ENCODE measurements at regions not wholly inside any gene's neighbourhood (a gene's known extent, or its start where the extent isn't known, plus 50 kb on each side); places are given as distances from the start of the nearest gene placed in this dataset.

DNA sequence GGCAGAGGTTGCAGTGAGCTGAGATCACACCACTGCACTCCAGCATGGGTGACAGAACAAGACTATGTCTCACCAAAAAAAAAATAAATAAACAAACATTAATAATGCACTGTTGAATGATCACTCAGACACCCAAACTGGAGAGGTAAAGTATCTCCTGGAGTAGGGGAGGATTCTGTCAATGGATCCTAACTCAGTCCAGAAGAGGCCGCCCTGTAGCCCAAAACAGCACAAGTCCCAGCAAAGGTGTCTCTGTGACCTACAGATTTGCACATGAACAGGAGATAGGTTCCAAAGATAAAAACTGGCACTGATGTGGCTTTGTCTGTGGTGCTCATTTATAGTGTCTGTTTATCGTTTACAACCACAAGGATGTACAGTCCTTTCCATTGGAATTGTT lies 352.9 kb upstream of the USP9Y start:
- in situ Hi-C loops (cut with MboI; ENCODE audit: low pct_ligation_motif_present in 1 of 4, low pct_unique_long_range_greater_than_20kb in 1 of 4, low sequenced_read_pairs in 3 of 4): no loop called here
- H3K9me3 ChIP-seq: no peaks in the 10 kb centered on the region
- TF ChIP-seq EP300 (IDR thresholded peaks at IDR 0.05; ENCODE audit: low read depth): no peak
- TF ChIP-seq POLR2AphosphoS5 (IDR thresholded peaks at IDR 0.05): no peak
- TF ChIP-seq, protein P1, sequence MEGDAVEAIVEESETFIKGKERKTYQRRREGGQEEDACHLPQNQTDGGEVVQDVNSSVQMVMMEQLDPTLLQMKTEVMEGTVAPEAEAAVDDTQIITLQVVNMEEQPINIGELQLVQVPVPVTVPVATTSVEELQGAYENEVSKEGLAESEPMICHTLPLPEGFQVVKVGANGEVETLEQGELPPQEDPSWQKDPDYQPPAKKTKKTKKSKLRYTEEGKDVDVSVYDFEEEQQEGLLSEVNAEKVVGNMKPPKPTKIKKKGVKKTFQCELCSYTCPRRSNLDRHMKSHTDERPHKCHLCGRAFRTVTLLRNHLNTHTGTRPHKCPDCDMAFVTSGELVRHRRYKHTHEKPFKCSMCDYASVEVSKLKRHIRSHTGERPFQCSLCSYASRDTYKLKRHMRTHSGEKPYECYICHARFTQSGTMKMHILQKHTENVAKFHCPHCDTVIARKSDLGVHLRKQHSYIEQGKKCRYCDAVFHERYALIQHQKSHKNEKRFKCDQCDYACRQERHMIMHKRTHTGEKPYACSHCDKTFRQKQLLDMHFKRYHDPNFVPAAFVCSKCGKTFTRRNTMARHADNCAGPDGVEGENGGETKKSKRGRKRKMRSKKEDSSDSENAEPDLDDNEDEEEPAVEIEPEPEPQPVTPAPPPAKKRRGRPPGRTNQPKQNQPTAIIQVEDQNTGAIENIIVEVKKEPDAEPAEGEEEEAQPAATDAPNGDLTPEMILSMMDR (IDR thresholded peaks at IDR 0.05): no peak
- no peak for TF ChIP-seq POLR2A (IDR thresholded peaks at IDR 0.05)
- WGBS, 2 donors (ENCODE audit: low coverage in 1 of 2): no CpG with 5 or more reads among the region's 2 CpGs
- no peak for DNase-seq
- H3K27ac ChIP-seq: no peak overlapping the region
- H3K4me1 ChIP-seq: no peaks in the 10 kb centered on the region
- no peaks in the 10 kb centered on the region for H3K27me3 ChIP-seq
- no peaks in the 10 kb centered on the region for H3K36me3 ChIP-seq
- intact Hi-C loops (cut with DNase I; ENCODE audit: low total_unique reads): no loop called here
- no peak overlapping the region for H3K4me3 ChIP-seq

DNA sequence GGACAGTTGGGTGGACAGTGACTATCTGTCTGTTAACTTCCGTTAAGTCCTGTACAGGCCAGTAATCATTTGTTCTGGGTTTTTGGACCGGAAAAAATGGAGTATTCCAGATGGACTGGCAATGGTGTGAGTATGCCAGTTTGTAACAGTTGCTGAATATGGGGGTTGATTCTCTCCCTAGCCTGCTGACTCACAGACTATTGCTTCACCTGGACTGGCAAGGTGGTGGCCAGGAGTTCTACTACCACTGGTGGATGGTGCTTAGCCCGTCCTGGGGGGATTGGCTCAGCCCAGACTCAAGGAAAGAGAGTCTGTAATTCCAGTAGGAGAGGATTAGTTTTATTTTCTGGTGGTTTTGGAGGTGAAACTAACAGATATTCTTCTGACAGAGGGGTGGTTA lies 343.8 kb upstream of the USP9Y start:
- 81% methylated on average over 2 of the region's 3 CpGs; no CpG with 5 or more reads in 1 of the 2 donors for WGBS, 2 donors (ENCODE audit: low coverage in 1 of 2)

DNA sequence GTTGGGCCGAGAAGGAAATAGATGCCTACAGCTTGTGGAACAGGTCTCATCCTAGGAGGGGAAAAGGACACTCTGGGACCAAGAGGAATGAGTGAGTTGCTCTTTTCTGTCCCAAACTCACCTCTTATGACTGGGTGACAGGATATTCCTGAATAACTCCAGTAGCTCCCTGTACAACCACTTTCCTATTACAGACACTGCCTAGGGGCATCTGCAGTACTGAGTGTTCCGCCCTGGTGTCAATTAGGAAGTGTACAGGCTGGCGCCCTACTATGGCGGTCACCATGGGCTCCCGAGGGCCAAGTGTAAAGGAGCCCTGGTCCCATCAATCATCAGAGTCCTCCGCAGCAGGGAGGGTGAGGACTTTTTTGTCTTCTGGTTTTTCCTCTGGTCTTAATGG lies 343.4 kb upstream of the USP9Y start:
- TF ChIP-seq POLR2AphosphoS5 (IDR thresholded peaks at IDR 0.05) (no peak), EP300 (IDR thresholded peaks at IDR 0.05; ENCODE audit: low read depth) (no peak)
- TF ChIP-seq, protein P1 (IDR thresholded peaks at IDR 0.05): no peak
- no peak overlapping the region for H3K4me3 ChIP-seq
- no peaks in the 10 kb centered on the region for H3K4me1 ChIP-seq
- H3K36me3 ChIP-seq: no peaks in the 10 kb centered on the region
- no peaks in the 10 kb centered on the region for H3K9me3 ChIP-seq
- intact Hi-C loops (cut with DNase I; ENCODE audit: low total_unique reads) (no loop called here), in situ Hi-C loops (cut with MboI; ENCODE audit: low pct_ligation_motif_present in 1 of 4, low pct_unique_long_range_greater_than_20kb in 1 of 4, low sequenced_read_pairs in 3 of 4) (no loop called here)
- WGBS, 2 donors (ENCODE audit: low coverage in 1 of 2): no CpG with 5 or more reads among the region's 6 CpGs
- no peak overlapping the region for H3K27ac ChIP-seq
- no peak for DNase-seq
- H3K27me3 ChIP-seq: no peaks in the 10 kb centered on the region

More for the DNA sequence above, 343.8 kb upstream of the USP9Y start:
- H3K4me1 ChIP-seq: no peaks in the 10 kb centered on the region
- TF ChIP-seq POLR2A (IDR thresholded peaks at IDR 0.05) (no peak), POLR2AphosphoS5 (IDR thresholded peaks at IDR 0.05) (no peak), EP300 (IDR thresholded peaks at IDR 0.05; ENCODE audit: low read depth) (no peak)
- no peaks in the 10 kb centered on the region for H3K27me3 ChIP-seq
- H3K4me3 ChIP-seq: no peak overlapping the region
- in situ Hi-C loops (cut with MboI; ENCODE audit: low pct_ligation_motif_present in 1 of 4, low pct_unique_long_range_greater_than_20kb in 1 of 4, low sequenced_read_pairs in 3 of 4) (no loop called here), intact Hi-C loops (cut with DNase I; ENCODE audit: low total_unique reads) (no loop called here)
- H3K9me3 ChIP-seq: no peaks in the 10 kb centered on the region
- no peaks in the 10 kb centered on the region for H3K36me3 ChIP-seq
- DNase-seq: no peak
- no peak overlapping the region for H3K27ac ChIP-seq

DNA sequence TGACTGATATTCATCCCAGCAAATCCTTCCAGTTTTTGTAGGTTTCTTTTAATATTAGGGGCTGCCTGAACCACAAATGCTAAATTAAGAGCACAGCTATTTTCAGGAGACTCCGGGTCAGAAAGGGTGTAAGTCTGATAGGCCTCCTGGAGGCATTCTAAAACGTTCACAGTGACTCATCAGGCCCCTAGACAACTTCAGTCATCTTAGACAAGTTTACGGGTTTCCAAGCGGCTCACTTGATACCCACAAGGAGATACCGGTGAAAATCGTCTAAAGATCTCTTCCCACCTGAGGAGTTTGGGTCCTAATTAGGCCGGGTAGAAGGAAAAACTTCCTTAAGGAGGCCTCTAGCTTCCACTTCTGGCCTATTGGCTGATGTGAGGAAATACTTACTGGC lies 342.7 kb upstream of the USP9Y start:
- no peak overlapping the region for H3K4me3 ChIP-seq
- no peaks in the 10 kb centered on the region for H3K9me3 ChIP-seq
- no peaks in the 10 kb centered on the region for H3K36me3 ChIP-seq
- H3K27ac ChIP-seq: no peak overlapping the region
- intact Hi-C loops (cut with DNase I; ENCODE audit: low total_unique reads) (no loop called here), in situ Hi-C loops (cut with MboI; ENCODE audit: low pct_ligation_motif_present in 1 of 4, low pct_unique_long_range_greater_than_20kb in 1 of 4, low sequenced_read_pairs in 3 of 4) (no loop called here)
- TF ChIP-seq POLR2A (IDR thresholded peaks at IDR 0.05): no peak
- DNase-seq: no peak
- WGBS, 2 donors (ENCODE audit: low coverage in 1 of 2): no CpG with 5 or more reads among the region's 7 CpGs
- no peaks in the 10 kb centered on the region for H3K4me1 ChIP-seq
- no peaks in the 10 kb centered on the region for H3K27me3 ChIP-seq

DNA sequence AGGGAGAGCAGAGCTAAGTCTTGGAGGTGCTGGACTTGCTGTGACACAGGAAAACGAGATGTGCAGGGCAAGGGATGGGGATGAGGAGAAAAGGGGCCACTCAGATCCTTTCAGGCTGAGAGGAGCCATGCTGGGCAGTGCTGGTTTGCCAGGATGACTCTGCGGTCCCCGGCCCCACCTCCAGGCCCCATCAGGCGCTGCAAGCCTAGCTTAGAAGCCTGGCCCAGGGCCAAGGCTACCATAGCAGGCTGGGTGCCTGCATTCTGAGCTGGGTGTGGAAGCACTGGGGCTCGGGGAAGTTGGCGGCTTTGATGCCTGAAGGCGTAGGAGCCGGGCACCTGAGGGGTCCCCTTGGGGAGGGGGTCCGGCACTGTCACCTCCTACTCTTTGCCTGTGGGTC lies 341.2 kb upstream of the USP9Y start:
- in situ Hi-C loops (cut with MboI; ENCODE audit: low pct_ligation_motif_present in 1 of 4, low pct_unique_long_range_greater_than_20kb in 1 of 4, low sequenced_read_pairs in 3 of 4): no loop called here
- H3K27ac ChIP-seq: peak overlapping the region in 1 of 4 donors; percentile 52
- TF ChIP-seq POLR2AphosphoS5 (IDR thresholded peaks at IDR 0.05): no peak
- TF ChIP-seq, protein P1 (IDR thresholded peaks at IDR 0.05): peak in 2 of 5 experiments; percentile 10 to 18
- TF ChIP-seq EP300 (IDR thresholded peaks at IDR 0.05; ENCODE audit: low read depth): no peak
- intact Hi-C loops (cut with DNase I; ENCODE audit: low total_unique reads): no loop called here
- no CpG with 5 or more reads among the region's 9 CpGs for WGBS, 2 donors (ENCODE audit: low coverage in 1 of 2)
- no peaks in the 10 kb centered on the region for H3K27me3 ChIP-seq
- no peak overlapping the region for H3K4me3 ChIP-seq
- H3K36me3 ChIP-seq: no peaks in the 10 kb centered on the region
- H3K4me1 ChIP-seq: no peaks in the 10 kb centered on the region
- no peak for DNase-seq
- no peaks in the 10 kb centered on the region for H3K9me3 ChIP-seq

Data from transverse colon (tissue), 4 donors.